K562 (cell line): ENCODE measurements at regions not wholly inside any gene's neighbourhood (a gene's known extent, or its start where the extent isn't known, plus 50 kb on each side); places are given as distances from the start of the nearest gene placed in this dataset.

ENCODE experiments used
- ATAC-seq: fragments of 200-7000 bp; cut with Tn5 transposase; 3 replicates; pipeline ENCODE4 v1.9.1; 2020; ENCODE audit warnings: moderate library complexity
- BruUV-seq: library from RNA; stranded (reverse); fragments of 400-500 nt; replicated peaks from 2 replicates; lab custom pipeline; 2021; lab: Mats Ljungman, UMichigan
- CTCF ChIA-PET: fragments of 300-600 bp; formaldehyde crosslinking; extraction: SDS; loops from one replicate; lab custom pipeline; 2021; ENCODE audit warnings: low intra/inter-chr PET ratio; lab: Yijun Ruan, JAX
- POLR2A ChIA-PET: fragments of 300-600, 350-650 bp; sonication (Branson Sonifier 250); formaldehyde crosslinking; extraction: SDS; loops from one replicate; lab custom pipeline; 2021; ENCODE audit warnings: antibody characterized with exemption, inconsistent platforms; lab: Yijun Ruan, JAX
- DNase-seq, 4 experiments: peaks; one replicate each; pipeline versions ENCODE4 v3.0.0 to v3.0.0-alpha.2; 2011 to 2018; ENCODE audit warnings: low spot score in 3 of 4, mixed read lengths in 3 of 4; ENCODE audit errors: extremely low read depth in 1 of 4
- FAIRE-seq: peaks from 2 replicates; lab custom pipeline; 2011; peaks lifted over from hg19 to GRCh38; lab: Jason Lieb, UNC
- H2AFZ ChIP-seq: 2 replicates; pipeline ENCODE4 v1.6.0; 2011; ENCODE audit warnings: low read depth, low read length, control low read depth, inconsistent platforms
- H3K27ac ChIP-seq: fragments of 200-600 bp; 3 replicates; pipeline ENCODE4 v1.8.0; 2011; ENCODE audit warnings: low read depth, mild to moderate bottlenecking, control low read depth, inconsistent platforms, low read length, moderate library complexity, mixed read lengths; ENCODE audit errors: extremely low read depth
- H3K27me3 ChIP-seq, 2 experiments: fragments of 300-600 bp in 1 of 2; 2 replicates in 1 of 2; 3 replicates in 1 of 2; pipeline versions ENCODE4 v1.6.0 to v1.8.0; 2011; ENCODE audit warnings: inconsistent platforms in 2 of 2, low read length in 2 of 2, mild to moderate bottlenecking in 1 of 2, mixed read lengths in 1 of 2, moderate library complexity in 1 of 2; ENCODE audit not compliant: control insufficient read depth in 2 of 2, insufficient read depth in 2 of 2
- H3K36me3 ChIP-seq: fragments of 300-600 bp; 3 replicates; pipeline ENCODE4 v1.8.0; 2011; ENCODE audit warnings: mild to moderate bottlenecking, low read length, inconsistent platforms; ENCODE audit not compliant: control insufficient read depth, insufficient read depth
- H3K4me1 ChIP-seq, 2 experiments: fragments of 200-600 bp in 1 of 2; replicated peaks in 1 of 2; 2 replicates in 1 of 2; 3 replicates in 1 of 2; pipeline versions ENCODE4 v1.5.1 to v1.8.0; 2011; ENCODE audit warnings: inconsistent platforms in 2 of 2, low read length in 2 of 2, mild to moderate bottlenecking in 1 of 2, mixed read lengths in 1 of 2, moderate library complexity in 1 of 2; ENCODE audit not compliant: control insufficient read depth in 2 of 2, insufficient read depth in 2 of 2
- H3K4me2 ChIP-seq: 2 replicates; pipeline ENCODE4 v1.6.1; 2011; ENCODE audit warnings: low read length, control low read depth, inconsistent platforms, mixed read lengths; ENCODE audit not compliant: insufficient read depth
- H3K4me3 ChIP-seq: fragments of 200-600 bp; sonication (generic), shearing (Covaris generic); 2 replicates; pipeline ENCODE4 v1.5.1; 2016; ENCODE audit warnings: control low read depth, inconsistent platforms
- H3K79me2 ChIP-seq: fragments of 200-600 bp; 3 replicates; pipeline ENCODE4 v1.8.0; 2011; ENCODE audit warnings: low read length, inconsistent platforms; ENCODE audit not compliant: control insufficient read depth, insufficient read depth
- H3K9ac ChIP-seq, 2 experiments: 2 replicates each; pipeline versions ENCODE4 v1.6.0 to v1.6.1; 2011; ENCODE audit warnings: low read depth in 2 of 2, low read length in 2 of 2, control low read depth in 1 of 2, inconsistent platforms in 1 of 2, mild to moderate bottlenecking in 1 of 2, mixed read lengths in 1 of 2; ENCODE audit not compliant: insufficient read depth in 1 of 2
- H3K9me1 ChIP-seq: one replicate; pipeline ENCODE4 v1.6.0; 2011; ENCODE audit warnings: inconsistent platforms, mild to moderate bottlenecking, low read length, moderate library complexity; ENCODE audit not compliant: control insufficient read depth, insufficient read depth
- H3K9me3 ChIP-seq: replicated peaks from 2 replicates; pipeline ENCODE4 v1.5.1; 2011; ENCODE audit warnings: low read depth, low read length, inconsistent platforms; ENCODE audit not compliant: control insufficient read depth, insufficient read depth
- H4K20me1 ChIP-seq: replicated peaks from 2 replicates; pipeline ENCODE4 v1.6.1; 2011; ENCODE audit warnings: low read length, inconsistent platforms, mixed read lengths; ENCODE audit not compliant: control insufficient read depth, insufficient read depth
- HNRNPK ChIP-seq: fragments of 200-400 bp; formaldehyde crosslinking; IDR thresholded peaks from one replicate; pipeline ENCODE4 v1.6.1; 2018; ENCODE audit warnings: mild to moderate bottlenecking, low read depth, low read length; ENCODE audit not compliant: poor library complexity, severe bottlenecking
- NR2F6 ChIP-seq: fragments of 450-650 bp; formaldehyde crosslinking; IDR thresholded peaks from 2 replicates; pipeline ENCODE4 v1.4.0; 2020; ENCODE audit warnings: mild to moderate bottlenecking
- SMARCA5 ChIP-seq: fragments of 450-650 bp; IDR thresholded peaks from 2 replicates; pipeline ENCODE4 v1.6.1; 2016
- SMARCE1 ChIP-seq: fragments of 450-650 bp; IDR thresholded peaks from 2 replicates; pipeline ENCODE4 v1.7.1; 2016; ENCODE audit warnings: mild to moderate bottlenecking
- XRCC4 ChIP-seq: IDR thresholded peaks from one replicate; pipeline ENCODE4 v1.6.1; 2011; ENCODE audit not compliant: insufficient read depth, insufficient read length; ENCODE audit errors: extremely low read depth
- WGBS: fragments of 100-300 bp; shearing (Covaris generic); methylation state at CpG from one replicate; pipeline ENCODE4 v1.1.6; 2016; ENCODE audit warnings: low coverage, mixed read lengths; ENCODE audit not compliant: insufficient coverage; ENCODE audit errors: missing lambda C conversion rate; 5-methylcytosine and 5-hydroxymethylcytosine counted together
- in situ Hi-C: fragments of 300-500 bp; cut with MboI; formaldehyde crosslinking; loops from 4 replicates; pipeline ENCODE4 v1.15.0; 2018; ENCODE audit warnings: inconsistent platforms, mixed read lengths
- intact Hi-C: fragments of 100-400 bp; cut with micrococcal nuclease; formaldehyde crosslinking; loops from 2 replicates; pipeline ENCODE4 v1.14.2; 2022
- TF ChIP-seq, protein P1 (sequence below), 2 experiments: fragments of 450-650 bp; formaldehyde crosslinking in 1 of 2; IDR thresholded peaks; 2 replicates each; pipeline versions ENCODE4 v1.4.0 to v1.6.1; 2014 to 2020; ENCODE audit warnings: mild to moderate bottlenecking in 2 of 2, borderline replicate concordance in 1 of 2, low read depth in 1 of 2
- TF ChIP-seq, protein P2 (sequence below): fragments of 450-650 bp; IDR thresholded peaks from 2 replicates; pipeline ENCODE4 v1.6.1; 2016; ENCODE audit warnings: low read depth, mild to moderate bottlenecking, moderate library complexity
- TF ChIP-seq, protein P3 (sequence below), 2 experiments: fragments of 450-650 bp; conservative IDR thresholded peaks; 2 replicates each; pipeline ENCODE4 v1.6.1; 2017; ENCODE audit warnings: mild to moderate bottlenecking in 2 of 2, moderate library complexity in 2 of 2

DNA sequence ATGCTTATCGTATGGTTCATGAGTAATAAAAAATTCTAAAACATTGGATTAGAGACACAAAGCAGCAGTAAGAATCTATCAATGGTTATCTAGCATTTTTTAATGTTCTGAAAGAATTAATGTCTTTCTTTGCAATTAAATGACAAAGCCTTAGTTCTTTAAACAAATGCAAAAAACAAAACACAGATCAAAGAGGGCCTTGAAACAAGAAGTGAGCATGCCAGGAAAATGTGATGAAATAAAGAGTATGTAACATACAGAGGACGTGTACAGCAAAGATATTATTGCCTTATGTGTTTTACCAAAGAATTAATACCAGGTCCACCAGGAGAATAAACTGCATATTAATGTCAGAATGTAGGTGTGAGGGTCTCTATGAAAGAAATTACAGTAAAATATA, 812.3 kb upstream of the GRAMD2B start:
- no peaks in the 10 kb centered on the region for H3K79me2 ChIP-seq
- no peak overlapping the region for H3K4me3 ChIP-seq
- H3K9me1 ChIP-seq: no peaks in the 10 kb centered on the region
- no peak overlapping the region for H3K9ac ChIP-seq
- no peaks in the 10 kb centered on the region for H3K9me3 ChIP-seq
- H2AFZ ChIP-seq: no peak overlapping the region
- ChIA-PET POLR2A (no interaction called here), CTCF (no interaction called here)
- FAIRE-seq (no peak), ATAC-seq (no peak), DNase-seq (no peak)
- H3K36me3 ChIP-seq: no peaks in the 10 kb centered on the region
- no peaks in the 10 kb centered on the region for H4K20me1 ChIP-seq
- in situ Hi-C loops (no loop called here), intact Hi-C loops (no loop called here)
- WGBS: 6% methylated on average over 2 of the region's 2 CpGs
- no peak overlapping the region for H3K27ac ChIP-seq
- H3K4me1 ChIP-seq: no peaks in the 10 kb centered on the region
- H3K27me3 ChIP-seq: no peaks in the 10 kb centered on the region
- no peak overlapping the region for H3K4me2 ChIP-seq
- no TSS peak for BruUV-seq
- TF ChIP-seq, protein P1, sequence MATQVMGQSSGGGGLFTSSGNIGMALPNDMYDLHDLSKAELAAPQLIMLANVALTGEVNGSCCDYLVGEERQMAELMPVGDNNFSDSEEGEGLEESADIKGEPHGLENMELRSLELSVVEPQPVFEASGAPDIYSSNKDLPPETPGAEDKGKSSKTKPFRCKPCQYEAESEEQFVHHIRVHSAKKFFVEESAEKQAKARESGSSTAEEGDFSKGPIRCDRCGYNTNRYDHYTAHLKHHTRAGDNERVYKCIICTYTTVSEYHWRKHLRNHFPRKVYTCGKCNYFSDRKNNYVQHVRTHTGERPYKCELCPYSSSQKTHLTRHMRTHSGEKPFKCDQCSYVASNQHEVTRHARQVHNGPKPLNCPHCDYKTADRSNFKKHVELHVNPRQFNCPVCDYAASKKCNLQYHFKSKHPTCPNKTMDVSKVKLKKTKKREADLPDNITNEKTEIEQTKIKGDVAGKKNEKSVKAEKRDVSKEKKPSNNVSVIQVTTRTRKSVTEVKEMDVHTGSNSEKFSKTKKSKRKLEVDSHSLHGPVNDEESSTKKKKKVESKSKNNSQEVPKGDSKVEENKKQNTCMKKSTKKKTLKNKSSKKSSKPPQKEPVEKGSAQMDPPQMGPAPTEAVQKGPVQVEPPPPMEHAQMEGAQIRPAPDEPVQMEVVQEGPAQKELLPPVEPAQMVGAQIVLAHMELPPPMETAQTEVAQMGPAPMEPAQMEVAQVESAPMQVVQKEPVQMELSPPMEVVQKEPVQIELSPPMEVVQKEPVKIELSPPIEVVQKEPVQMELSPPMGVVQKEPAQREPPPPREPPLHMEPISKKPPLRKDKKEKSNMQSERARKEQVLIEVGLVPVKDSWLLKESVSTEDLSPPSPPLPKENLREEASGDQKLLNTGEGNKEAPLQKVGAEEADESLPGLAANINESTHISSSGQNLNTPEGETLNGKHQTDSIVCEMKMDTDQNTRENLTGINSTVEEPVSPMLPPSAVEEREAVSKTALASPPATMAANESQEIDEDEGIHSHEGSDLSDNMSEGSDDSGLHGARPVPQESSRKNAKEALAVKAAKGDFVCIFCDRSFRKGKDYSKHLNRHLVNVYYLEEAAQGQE (IDR thresholded peaks at IDR 0.05; ENCODE audit: borderline replicate concordance): no peak
- TF ChIP-seq, protein P1 (CRISPR knock-in tag; IDR thresholded peaks at IDR 0.05; ENCODE audit: low read depth): no peak
- TF ChIP-seq, protein P2, sequence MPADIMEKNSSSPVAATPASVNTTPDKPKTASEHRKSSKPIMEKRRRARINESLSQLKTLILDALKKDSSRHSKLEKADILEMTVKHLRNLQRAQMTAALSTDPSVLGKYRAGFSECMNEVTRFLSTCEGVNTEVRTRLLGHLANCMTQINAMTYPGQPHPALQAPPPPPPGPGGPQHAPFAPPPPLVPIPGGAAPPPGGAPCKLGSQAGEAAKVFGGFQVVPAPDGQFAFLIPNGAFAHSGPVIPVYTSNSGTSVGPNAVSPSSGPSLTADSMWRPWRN: no peak
- TF ChIP-seq SMARCE1: no peak
- no peak for TF ChIP-seq HNRNPK
- no peak for TF ChIP-seq SMARCA5
- TF ChIP-seq, protein P3, sequence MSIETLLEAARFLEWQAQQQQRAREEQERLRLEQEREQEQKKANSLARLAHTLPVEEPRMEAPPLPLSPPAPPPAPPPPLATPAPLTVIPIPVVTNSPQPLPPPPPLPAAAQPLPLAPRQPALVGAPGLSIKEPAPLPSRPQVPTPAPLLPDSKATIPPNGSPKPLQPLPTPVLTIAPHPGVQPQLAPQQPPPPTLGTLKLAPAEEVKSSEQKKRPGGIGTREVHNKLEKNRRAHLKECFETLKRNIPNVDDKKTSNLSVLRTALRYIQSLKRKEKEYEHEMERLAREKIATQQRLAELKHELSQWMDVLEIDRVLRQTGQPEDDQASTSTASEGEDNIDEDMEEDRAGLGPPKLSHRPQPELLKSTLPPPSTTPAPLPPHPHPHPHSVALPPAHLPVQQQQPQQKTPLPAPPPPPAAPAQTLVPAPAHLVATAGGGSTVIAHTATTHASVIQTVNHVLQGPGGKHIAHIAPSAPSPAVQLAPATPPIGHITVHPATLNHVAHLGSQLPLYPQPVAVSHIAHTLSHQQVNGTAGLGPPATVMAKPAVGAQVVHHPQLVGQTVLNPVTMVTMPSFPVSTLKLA (conservative IDR thresholded peaks at IDR 0.05): no peak
- no peak for TF ChIP-seq XRCC4
- no peak for TF ChIP-seq NR2F6 (CRISPR knock-in tag)
